ENCODE measurements at regions not wholly inside any gene's neighbourhood (a gene's known extent, or its start where the extent isn't known, plus 50 kb on each side); places are given as distances from the start of the nearest gene placed in this dataset.

GRCh38 chr14:21874946-21875345, 201.3 kb upstream of the OR4E1 start:
- intact Hi-C loops (cut with DNase I; ENCODE audit: low total_unique reads), result no loop called here
- Histone ChIP-seq H3K4me3 (no peak overlapping the region), H3K9me3 (no peaks in the 10 kb centered on the region), H3K36me3 (ENCODE audit: low read depth, missing control alignments) (no peaks in the 10 kb centered on the region), H3K27ac (no peak overlapping the region), H3K27me3 (no peaks in the 10 kb centered on the region), H3K4me1 (no peaks in the 10 kb centered on the region)
- TF ChIP-seq CTCF (IDR thresholded peaks at IDR 0.05) (no peak), POLR2A (IDR thresholded peaks at IDR 0.05) (no peak)
- WGBS, 2 donors, result 73 to 91% methylated on average over 1 of the region's 1 CpG
- DNase-seq, result no peak

- 78 to 84% methylated on average over 3 of the region's 3 CpGs for WGBS, 2 donors
- DNase-seq, result no peak
- H3K27ac ChIP-seq, result no peak overlapping the region
These were observed 200.5 kb upstream of the OR4E1 start for GRCh38 chr14:21874167-21874566.

GRCh38 chr14:21868442-21869046, 194.9 kb upstream of the OR4E1 start:
- H3K9me3 ChIP-seq, result no peaks in the 10 kb centered on the region
- peak in 2 of 3 experiments; percentile 40 to 50 for TF ChIP-seq CTCF (IDR thresholded peaks at IDR 0.05)
- no peak for TF ChIP-seq POLR2A (IDR thresholded peaks at IDR 0.05)
- intact Hi-C loops (cut with DNase I; ENCODE audit: low total_unique reads), result no loop called here
- no peaks in the 10 kb centered on the region for H3K36me3 ChIP-seq (ENCODE audit: low read depth, missing control alignments)
- WGBS, 2 donors, result 56 to 69% methylated on average over 2 of the region's 2 CpGs
- peak; percentile 72 for DNase-seq
- H3K4me3 ChIP-seq, result no peak overlapping the region
- no peaks in the 10 kb centered on the region for H3K4me1 ChIP-seq
- no peaks in the 10 kb centered on the region for H3K27me3 ChIP-seq
- H3K27ac ChIP-seq, result no peak overlapping the region

More at GRCh38 chr14:21874167-21874566, 200.5 kb upstream of the OR4E1 start:
- TF ChIP-seq POLR2A (IDR thresholded peaks at IDR 0.05), result no peak
- Histone ChIP-seq H3K4me1 (no peaks in the 10 kb centered on the region), H3K36me3 (ENCODE audit: low read depth, missing control alignments) (no peaks in the 10 kb centered on the region), H3K9me3 (no peaks in the 10 kb centered on the region), H3K27me3 (no peaks in the 10 kb centered on the region), H3K4me3 (no peak overlapping the region)
- intact Hi-C loops (cut with DNase I; ENCODE audit: low total_unique reads), result no loop called here

- TF ChIP-seq CTCF (IDR thresholded peaks at IDR 0.05) (no peak), POLR2A (IDR thresholded peaks at IDR 0.05) (no peak)
- H3K4me3 ChIP-seq, result no peak overlapping the region
- H3K36me3 ChIP-seq (ENCODE audit: low read depth, missing control alignments), result no peaks in the 10 kb centered on the region
- no peak for DNase-seq
- no peaks in the 10 kb centered on the region for H3K27me3 ChIP-seq
- no peaks in the 10 kb centered on the region for H3K9me3 ChIP-seq
- H3K4me1 ChIP-seq, result no peaks in the 10 kb centered on the region
- intact Hi-C loops (cut with DNase I; ENCODE audit: low total_unique reads), result no loop called here
- no peak overlapping the region for H3K27ac ChIP-seq
These were observed 193.9 kb upstream of the OR4E1 start for GRCh38 chr14:21867541-21867940.

- intact Hi-C loops (cut with DNase I; ENCODE audit: low total_unique reads), result no loop called here
- TF ChIP-seq POLR2A (IDR thresholded peaks at IDR 0.05) (no peak), CTCF (IDR thresholded peaks at IDR 0.05) (no peak)
- Histone ChIP-seq H3K4me3 (no peak overlapping the region), H3K4me1 (no peaks in the 10 kb centered on the region), H3K36me3 (ENCODE audit: low read depth, missing control alignments) (no peaks in the 10 kb centered on the region), H3K27ac (no peak overlapping the region), H3K27me3 (no peaks in the 10 kb centered on the region), H3K9me3 (no peaks in the 10 kb centered on the region)
- no peak for DNase-seq
These were observed 192.9 kb upstream of the OR4E1 start for GRCh38 chr14:21866479-21866878.
